Endothelial cell (in vitro differentiated cells): ENCODE measurements at regions not wholly inside any gene's neighbourhood (a gene's known extent, or its start where the extent isn't known, plus 50 kb on each side); places are given as distances from the start of the nearest gene placed in this dataset.

Experiments
- DNase-seq: peaks from one replicate; pipeline ENCODE4 v3.0.0; 2021; ENCODE audit warnings: low spot score
- H3K27ac Mint-ChIP-seq: one replicate; pipeline ENCODE4 v1.8.0; 2021; ENCODE audit warnings: mixed read lengths, inconsistent platforms; ENCODE audit not compliant: unreplicated experiment
- H3K27me3 Mint-ChIP-seq: one replicate; pipeline ENCODE4 v1.8.0; 2021; ENCODE audit warnings: mild to moderate bottlenecking, moderate library complexity, mixed read lengths, inconsistent platforms; ENCODE audit not compliant: unreplicated experiment
- H3K36me3 Mint-ChIP-seq: one replicate; pipeline ENCODE4 v1.8.0; 2021; ENCODE audit warnings: mild to moderate bottlenecking, low read depth, mixed read lengths, inconsistent platforms; ENCODE audit not compliant: unreplicated experiment
- H3K4me1 Mint-ChIP-seq: one replicate; pipeline ENCODE4 v1.8.0; 2021; ENCODE audit warnings: mild to moderate bottlenecking, mixed read lengths, inconsistent platforms; ENCODE audit not compliant: unreplicated experiment
- H3K4me3 Mint-ChIP-seq: one replicate; pipeline ENCODE4 v1.8.0; 2021; ENCODE audit warnings: mild to moderate bottlenecking, mixed read lengths, inconsistent platforms; ENCODE audit not compliant: unreplicated experiment
- H3K9me3 Mint-ChIP-seq: one replicate; pipeline ENCODE4 v1.8.0; 2021; ENCODE audit warnings: mixed read lengths, inconsistent platforms; ENCODE audit not compliant: unreplicated experiment
- CTCF ChIP-seq: fragments of 200-600 bp; sonication (generic); IDR thresholded peaks from one replicate; pipeline ENCODE4 v1.5.0; 2021; ENCODE audit warnings: antibody characterized with exemption; ENCODE audit not compliant: unreplicated experiment

GRCh38 chr10:28958468-28958867 is 281.1 kb downstream of the BAMBI start:
- no peak for DNase-seq
- no peaks in the 10 kb centered on the region for H3K36me3 Mint-ChIP-seq
- no peak overlapping the region for H3K27ac Mint-ChIP-seq
- H3K9me3 Mint-ChIP-seq: no peaks in the 10 kb centered on the region
- no peaks in the 10 kb centered on the region for H3K4me1 Mint-ChIP-seq
- H3K4me3 Mint-ChIP-seq: no peak overlapping the region
- no peaks in the 10 kb centered on the region for H3K27me3 Mint-ChIP-seq
- TF ChIP-seq CTCF: no peak

GRCh38 chr10:28959850-28960501 is 282.7 kb downstream of the BAMBI start:
- no peak for DNase-seq
- Mint-ChIP-seq H3K4me3 (no peak overlapping the region), H3K27ac (no peak overlapping the region), H3K27me3 (no peaks in the 10 kb centered on the region), H3K9me3 (no peaks in the 10 kb centered on the region), H3K4me1 (no peaks in the 10 kb centered on the region), H3K36me3 (no peaks in the 10 kb centered on the region)
- TF ChIP-seq CTCF: no peak

- DNase-seq: no peak
- no peaks in the 10 kb centered on the region for H3K4me1 Mint-ChIP-seq
- H3K36me3 Mint-ChIP-seq: no peaks in the 10 kb centered on the region
- no peak overlapping the region for H3K4me3 Mint-ChIP-seq
- no peaks in the 10 kb centered on the region for H3K9me3 Mint-ChIP-seq
- no peak for TF ChIP-seq CTCF
- no peaks in the 10 kb centered on the region for H3K27me3 Mint-ChIP-seq
- H3K27ac Mint-ChIP-seq: no peak overlapping the region
These were observed 285.4 kb downstream of the BAMBI start for GRCh38 chr10:28962768-28963167.

GRCh38 chr10:28963539-28964221 is 286.4 kb downstream of the BAMBI start:
- Mint-ChIP-seq H3K36me3 (no peaks in the 10 kb centered on the region), H3K27ac (no peak overlapping the region), H3K27me3 (no peaks in the 10 kb centered on the region), H3K4me3 (no peak overlapping the region), H3K4me1 (no peaks in the 10 kb centered on the region), H3K9me3 (no peaks in the 10 kb centered on the region)
- no peak for TF ChIP-seq CTCF
- no peak for DNase-seq

- no peak overlapping the region for H3K27ac Mint-ChIP-seq
These were observed 288.6 kb downstream of the BAMBI start for GRCh38 chr10:28965937-28966336.

More at GRCh38 chr10:28965937-28966336, 288.6 kb downstream of the BAMBI start:
- TF ChIP-seq CTCF: no peak
- Mint-ChIP-seq H3K4me3 (no peak overlapping the region), H3K36me3 (no peaks in the 10 kb centered on the region), H3K4me1 (no peaks in the 10 kb centered on the region), H3K9me3 (no peaks in the 10 kb centered on the region), H3K27me3 (no peaks in the 10 kb centered on the region)
- DNase-seq: no peak
